ENCODE measurements at regions not wholly inside any gene's neighbourhood (a gene's known extent, or its start where the extent isn't known, plus 50 kb on each side); places are given as distances from the start of the nearest gene placed in this dataset.

DNA sequence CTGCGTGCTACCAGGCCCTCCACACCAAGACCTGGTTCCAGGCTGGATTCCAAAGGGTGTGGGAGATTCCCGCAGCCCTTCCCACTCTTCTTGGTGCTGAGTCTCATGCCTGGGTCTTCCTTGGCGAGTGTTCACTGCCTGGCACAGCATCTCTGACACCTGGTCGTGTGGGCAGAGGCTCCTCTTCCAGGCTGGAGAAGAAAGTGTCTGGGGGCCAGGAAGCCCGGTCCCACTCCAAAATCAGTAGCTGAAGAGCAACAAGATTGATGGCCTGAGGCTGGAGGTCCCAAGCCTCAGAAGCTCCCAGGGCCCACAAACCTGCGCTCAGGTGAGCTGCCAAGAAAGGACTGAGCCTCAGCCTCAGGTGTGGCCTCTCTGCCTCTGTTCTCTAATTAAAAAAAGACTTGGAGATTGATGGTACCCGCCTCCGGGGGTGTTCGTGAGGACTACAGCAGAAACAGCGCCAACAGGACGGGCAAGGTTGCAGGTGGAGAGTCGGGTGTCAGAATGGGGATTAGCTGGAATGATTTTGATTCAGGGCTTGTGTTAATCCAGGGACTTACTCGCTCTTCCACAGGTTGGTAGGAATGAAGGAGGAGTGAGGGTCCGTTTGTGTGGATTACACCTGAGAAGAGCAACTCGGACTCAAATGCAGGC, 217.5 kb downstream of the TEX29 start:
- no peak for DNase-seq (ENCODE audit: low read depth)

DNA sequence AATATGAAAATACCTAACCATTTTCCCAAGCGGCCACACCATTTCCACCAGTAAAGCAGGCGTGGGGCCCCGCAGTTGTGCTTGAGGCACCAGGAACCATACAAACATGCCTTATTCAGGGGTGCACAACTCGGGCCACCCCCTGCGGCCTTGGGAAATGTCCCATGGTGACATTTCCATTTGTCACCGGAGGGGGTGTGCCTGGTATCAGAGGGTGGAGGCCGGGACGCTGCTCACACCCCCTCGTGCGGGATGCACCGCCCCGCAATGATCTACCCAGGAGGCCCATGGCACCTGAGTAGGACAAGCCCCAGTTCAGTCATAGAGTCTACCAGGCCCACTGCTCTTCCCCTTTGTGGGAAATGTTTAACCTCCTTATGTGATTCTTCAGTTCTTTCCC, 218.8 kb downstream of the TEX29 start:
- DNase-seq (ENCODE audit: low read depth) = no peak

DNA sequence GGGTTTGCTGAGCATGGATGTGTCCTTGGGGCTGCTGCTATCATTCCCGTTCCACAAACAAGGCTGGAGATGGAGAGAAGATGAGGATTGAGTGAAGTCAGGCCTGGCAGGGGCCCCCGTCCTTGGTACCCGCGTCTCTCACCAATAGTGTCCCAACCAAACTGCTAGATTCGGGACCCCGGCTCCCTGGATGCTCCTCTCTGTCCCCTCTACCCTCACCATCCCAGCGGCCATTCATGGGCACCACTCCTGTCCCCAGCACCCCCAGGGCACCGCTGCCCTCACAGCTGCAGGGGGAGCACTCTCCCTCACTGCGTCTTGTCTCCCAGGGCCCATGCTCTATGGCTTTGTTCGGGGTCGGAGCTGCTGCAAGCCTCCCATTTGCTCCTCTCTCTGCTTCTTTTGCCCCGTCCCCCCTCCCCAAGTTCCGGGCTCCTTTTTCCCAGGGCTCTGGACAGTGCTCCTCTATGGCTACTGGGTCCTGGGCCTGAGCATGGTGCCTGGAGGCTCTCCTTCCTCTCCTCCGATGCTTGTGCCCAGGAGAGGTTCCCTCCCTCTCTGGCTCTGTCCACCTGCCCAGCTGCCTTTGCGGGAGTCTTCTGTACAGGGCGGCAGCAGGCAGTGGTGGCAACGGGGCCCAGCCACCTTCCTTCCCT, 219.5 kb downstream of the TEX29 start:
- DNase-seq (ENCODE audit: low read depth) = no peak

DNA sequence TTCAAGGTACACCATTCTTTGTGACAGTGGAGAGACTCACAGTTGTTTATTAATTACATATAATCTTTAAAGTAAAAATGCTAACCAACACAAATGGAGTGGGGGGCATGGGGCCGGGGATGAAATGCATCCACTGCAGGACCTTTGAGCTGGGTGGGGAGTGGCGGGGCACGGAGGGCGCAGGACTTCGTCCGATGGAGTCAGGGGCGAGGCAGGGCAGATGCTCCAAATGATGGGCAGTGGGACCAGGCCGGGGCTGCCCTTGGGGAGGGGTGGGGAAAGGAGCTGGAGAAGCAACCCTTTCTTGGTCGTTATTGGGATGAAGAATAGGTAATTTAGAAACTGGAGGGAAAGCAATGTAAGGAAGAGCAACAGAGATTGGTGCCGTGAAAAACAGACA, 220.0 kb downstream of the TEX29 start:
- DNase-seq (ENCODE audit: low read depth) = no peak

DNA sequence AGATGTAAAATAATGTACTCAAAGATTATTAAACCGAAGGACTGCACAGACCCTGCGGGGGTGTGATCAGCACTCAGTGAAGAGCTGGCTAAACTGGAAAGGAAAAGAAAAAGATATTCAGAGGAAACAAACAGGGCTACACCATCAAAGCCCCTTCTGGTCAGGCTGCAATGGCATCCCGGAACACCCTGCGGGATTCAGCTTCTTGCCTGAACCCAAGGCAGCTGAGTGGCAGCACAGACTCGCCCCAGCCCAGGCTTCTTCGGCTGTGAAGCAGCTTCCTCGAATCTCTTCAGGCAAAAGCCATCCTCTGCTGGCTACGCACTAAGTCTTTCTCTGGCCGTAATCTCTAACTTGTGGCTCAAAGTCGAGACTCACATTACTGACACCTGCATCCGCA, 220.9 kb downstream of the TEX29 start:
- DNase-seq (ENCODE audit: low read depth) = no peak

DNA sequence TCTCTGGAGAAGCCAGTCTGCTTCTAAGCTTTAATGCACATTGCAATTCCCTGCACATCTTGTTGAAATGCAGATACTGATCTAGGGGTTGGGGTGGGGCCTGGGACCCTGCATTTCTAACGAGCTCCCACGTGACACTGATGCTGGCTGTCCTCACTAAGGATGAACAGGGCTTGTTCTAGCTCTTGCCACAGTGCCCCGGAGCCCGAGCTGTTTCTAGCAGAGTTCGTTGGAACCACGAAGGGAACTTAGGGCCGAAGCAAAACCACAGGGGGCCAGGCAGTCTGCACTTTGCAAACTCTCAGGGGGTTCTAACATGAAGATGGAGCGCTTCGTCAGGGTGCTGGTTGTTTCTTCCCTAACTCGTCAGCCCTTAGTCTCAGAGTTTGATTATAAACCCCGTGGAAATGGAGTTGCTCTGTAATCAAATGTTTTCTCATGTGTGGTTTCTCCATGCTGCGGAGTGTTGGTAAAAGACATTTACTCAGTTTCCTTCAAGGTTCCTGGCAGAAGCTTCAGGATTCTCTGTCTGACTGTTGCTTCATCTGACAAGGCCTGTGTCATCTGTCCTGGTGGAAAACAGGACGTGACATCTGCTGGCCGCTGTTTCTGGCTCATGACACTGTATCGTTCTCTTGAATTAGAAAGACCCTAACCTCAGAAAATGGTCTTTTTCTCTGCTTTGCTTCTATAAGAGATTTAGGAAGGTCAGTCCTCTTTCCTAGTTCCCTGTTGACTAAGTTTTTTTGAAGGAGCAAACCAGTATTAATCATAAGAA, 221.5 kb downstream of the TEX29 start:
- DNase-seq (ENCODE audit: low read depth) = no peak

DNA sequence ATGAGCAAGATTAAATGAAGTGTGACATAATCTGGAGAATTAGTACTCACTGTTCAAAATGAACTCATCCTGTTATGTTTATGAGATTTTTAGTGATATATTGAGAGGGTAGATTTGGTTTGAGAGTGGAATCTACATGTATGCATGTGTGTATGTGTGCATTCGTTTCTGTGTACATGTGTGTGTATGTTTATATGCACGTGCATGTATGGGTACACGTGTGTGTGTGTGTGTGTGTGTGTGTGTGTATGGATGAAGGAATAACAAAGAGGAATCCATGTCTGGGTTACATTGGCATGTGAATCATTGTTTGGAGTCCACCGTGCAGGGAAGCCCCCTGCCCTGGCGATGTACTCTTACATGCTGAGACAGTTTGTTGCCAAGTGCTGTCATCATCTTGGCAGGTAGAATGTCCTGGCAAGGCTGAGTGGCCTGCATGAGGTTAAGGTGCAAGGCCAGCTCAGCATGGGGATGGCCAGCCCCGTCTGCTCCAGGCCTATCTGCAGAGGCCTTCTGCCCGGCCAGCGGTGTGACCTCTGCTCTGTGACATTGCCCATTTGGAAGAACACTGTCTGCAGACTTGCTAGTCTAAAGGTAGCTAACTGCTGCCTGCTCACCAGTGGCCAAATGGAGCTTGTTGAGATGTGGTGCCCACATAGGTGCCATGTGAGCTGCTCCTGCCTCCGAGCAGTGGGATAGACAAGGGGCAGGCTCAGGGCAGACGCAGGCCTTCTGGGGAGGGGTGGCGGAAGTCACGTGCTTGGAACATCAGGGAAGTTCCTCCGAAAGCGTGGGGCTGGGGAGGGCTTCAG, 222.3 kb downstream of the TEX29 start:
- no peak for DNase-seq (ENCODE audit: low read depth)

DNA sequence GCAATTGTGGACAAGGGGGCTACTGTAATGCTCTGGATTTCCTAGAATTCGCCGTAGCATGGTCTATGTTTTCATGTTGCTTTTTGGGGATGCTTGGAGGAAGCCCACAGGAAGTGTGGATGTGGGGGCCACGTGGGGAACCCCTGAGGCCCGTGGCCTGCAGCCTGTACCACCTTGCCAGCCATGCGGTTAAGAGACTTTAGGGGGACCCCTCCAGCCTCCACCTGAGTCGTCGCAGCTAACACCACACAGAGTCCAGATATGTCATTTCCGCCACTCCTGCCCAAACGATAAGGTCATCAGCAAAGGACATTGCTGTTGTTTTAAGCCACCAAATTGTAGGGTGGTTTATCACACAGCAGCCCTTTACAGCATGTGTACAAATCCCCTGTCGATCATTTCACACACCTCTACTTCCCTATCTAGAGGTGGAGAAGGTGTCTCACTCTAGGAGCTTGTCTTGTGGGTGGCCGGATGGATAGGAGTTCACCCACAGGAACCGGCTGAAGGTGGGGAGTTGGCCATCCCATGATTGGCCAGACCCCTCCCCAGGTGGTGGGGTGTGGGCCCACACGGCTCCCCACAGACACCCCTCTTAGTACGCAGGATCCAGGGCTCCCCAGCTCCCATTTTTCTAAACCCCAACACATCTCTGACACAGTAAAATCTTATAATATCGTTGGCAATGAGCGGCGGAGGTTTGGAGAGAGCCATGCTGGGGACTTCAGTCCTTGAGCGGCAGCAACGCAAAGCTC, 226.7 kb downstream of the TEX29 start:
- no peak for DNase-seq (ENCODE audit: low read depth)

DNA sequence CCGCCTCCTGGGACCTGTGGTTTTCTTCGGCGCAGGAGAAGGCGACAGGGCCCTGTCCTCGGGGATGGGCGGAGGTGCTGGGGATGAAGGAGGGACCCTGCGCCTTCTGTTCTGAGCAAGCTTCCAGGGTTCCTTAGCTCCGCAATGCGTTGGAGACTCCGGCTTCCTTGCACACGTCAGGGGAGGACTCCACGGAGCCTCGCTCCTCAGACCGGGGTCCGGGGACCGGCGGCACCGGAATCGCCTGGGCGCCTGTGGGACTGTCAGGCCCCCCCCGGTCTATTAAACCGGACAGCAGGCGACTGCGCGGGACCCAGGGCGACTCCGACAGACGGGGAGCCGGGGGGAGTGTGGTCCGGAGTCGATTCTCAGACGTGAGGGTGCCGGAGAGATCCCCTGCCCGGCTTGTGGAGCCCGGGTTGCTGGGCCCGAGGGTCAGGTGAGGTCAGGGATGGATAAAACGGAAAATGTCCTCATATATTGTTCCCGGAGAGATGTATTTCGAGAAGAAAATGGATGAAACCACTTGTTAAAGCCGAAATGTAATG, 227.4 kb downstream of the TEX29 start:
- DNase-seq (ENCODE audit: low read depth) = no peak

DNA sequence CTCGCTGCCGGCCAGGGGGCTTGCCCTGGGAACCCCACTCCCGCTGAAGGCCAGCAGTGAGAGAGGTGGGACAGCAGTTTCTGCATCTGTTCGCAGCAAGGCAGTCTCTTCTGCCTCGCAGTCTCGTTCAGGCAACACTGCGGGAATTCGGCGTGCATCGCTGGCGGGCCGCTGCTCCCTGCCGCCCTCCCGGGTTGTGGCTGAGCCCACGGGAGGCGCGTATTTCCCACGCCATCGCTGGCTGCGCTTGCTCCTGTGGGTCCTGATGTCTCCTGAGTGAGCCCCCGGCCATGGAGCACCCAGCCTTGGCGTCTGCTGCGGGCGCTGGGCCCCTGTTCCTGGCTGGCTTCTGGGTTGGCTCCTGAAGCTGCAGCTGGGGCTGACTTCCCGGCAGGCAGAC, 227.9 kb downstream of the TEX29 start:
- DNase-seq (ENCODE audit: low read depth) = no peak

DNA sequence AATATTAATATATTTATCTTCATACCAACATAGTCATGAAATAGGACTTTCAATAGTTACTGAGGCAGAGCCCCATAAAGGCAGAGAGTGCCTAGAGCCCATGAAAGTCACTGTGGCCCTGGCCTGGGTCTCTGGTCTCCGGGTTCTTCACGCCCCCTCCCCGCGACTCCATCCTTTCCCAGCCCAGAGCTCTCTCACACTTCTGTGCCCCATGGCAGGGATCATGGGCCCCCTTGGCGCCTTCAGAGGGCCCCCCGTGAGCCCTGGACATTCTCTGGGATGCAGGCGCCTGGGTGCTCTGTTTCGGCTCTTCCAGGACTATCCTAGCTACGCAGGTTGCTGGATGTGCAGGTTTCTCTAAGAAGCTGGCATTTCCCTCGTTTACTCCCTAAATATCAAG, 228.4 kb downstream of the TEX29 start:
- no peak for DNase-seq (ENCODE audit: low read depth)

DNA sequence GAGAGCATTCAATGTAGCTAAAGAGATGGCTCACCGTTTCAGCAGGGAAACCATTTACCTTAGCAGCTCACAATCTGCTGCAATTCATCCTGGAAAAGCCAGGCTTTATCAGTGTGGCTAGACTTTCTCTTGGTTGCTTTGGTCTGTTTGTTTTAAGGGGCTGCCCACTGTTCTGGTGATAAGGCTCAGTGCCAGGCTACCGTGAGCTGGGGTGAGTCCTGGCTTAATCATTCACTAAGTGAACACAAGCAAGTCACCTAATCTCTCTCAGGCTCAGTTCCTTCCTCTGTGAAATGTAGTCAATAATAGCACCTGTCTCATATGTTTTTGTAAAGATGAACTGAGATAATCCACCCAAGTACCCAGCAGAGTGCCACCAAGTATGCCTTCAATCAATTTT, 229.0 kb downstream of the TEX29 start:
- DNase-seq (ENCODE audit: low read depth) = no peak

DNA sequence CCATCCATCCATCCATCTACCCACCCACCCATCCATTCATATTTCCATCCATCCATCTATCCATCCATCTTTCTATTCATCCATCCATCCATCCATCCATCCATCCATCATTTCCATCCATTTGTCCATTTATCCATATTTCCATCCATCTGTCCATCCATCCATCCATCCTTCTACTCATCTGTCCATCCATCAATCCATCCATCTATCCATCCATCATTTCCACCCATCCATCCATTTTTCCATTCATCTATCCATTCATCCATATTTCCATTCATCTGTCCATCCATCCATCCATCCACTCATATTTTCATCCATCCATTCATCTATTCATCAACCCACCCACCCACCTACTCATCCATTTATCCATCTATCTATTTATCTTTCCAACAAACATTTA, 229.6 kb downstream of the TEX29 start:
- DNase-seq (ENCODE audit: low read depth) = no peak

DNA sequence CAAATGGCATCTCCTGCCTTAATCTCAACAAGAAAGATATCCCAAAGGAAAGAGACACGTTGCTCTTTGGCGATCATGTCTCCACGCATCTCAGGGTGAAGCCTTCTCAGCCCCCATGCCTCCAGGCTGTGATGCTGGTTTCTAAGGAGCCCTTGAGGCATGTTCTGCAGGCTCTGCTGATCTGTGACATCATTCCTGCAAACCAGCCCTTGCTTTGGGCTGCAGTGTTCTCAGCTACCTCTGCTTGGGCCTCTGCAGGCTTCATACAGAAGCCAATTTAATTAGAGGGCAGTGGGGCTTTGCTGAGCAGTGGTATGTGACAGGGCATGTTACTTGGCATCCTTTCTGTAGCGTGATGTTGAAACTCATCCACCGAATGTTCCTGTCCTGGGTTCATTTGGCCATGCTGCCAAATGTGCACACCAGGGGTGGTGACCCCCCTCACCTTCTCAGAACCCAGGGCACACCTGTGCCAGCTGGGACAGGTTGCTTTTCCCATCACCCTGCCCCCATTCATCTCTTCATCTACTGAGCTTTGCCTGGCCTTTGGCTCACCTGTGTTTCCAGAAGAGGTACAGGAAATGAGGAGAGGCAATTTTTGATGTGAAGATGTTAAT, 230.9 kb downstream of the TEX29 start:
- DNase-seq (ENCODE audit: low read depth) = no peak

DNA sequence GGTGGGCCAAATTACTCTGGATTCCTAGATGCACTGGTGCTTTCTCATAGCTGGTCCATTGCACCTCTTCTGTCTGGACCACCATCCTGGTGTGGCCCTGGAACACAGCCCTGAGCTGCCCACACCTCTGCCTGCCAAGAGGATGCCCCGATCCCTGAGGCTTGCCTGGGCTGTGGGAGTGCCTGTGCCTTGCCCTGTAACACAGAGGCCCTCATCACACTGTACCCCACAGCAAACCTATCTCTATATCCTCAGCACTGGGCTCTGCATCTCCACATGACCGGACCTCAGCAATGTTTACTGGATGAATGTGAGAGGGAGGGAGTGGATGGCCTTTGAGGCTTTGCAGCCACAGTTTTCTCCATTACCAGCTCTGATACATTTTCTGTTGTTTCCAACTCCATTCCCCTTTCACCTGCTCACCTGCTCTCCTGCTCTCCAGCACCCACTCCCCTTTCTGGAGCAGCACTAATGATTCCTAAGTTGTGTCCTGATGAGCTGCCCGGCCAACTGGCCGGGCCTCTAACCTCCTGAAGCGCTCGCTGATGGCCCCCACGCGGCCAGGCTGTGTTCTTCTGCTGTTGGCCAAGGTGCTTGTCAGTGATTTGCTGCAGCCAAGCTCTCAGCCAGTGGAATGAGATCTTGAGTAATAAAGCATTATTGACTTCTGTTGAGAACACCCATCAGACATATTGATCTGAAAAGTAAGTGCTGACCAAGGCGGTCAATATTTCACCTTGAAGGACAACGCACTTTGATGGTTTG, 232.6 kb downstream of the TEX29 start:
- DNase-seq (ENCODE audit: low read depth) = no peak

DNA sequence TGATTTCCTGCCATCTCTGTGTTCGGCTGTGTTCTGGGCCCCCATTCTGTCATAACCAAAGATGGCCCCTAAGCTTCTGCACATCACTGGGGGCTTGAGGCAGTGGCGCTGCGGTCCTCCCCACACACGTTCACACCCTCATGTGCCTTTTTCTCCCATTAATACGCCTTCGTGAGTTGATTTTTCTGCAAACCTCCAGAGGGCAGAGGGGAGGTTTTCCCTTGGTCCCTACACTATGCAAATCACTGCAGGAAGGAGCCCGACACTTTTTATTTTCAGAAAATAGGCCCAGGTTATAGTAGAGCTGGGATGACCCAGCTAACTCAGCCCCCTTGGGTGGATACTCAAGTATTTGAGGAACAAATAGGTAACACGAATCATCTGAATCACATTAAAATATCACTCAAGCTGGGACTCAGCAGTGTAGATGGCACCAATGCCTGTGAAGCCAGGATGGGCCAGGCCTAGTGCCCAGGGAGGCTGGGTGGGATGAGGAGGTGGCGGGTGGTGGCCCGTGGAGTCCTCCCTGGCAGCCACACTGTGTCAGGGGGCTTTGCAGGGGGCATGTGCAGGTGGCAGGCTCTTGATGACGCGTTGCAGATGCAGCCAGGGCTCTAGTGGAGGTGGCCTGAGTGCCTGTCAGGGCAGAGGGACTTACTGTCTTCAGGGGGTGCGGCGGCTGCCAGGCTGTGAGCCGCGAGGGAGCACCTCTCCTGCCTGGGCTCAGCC, 234.3 kb downstream of the TEX29 start:
- no peak for DNase-seq (ENCODE audit: low read depth)

DNA sequence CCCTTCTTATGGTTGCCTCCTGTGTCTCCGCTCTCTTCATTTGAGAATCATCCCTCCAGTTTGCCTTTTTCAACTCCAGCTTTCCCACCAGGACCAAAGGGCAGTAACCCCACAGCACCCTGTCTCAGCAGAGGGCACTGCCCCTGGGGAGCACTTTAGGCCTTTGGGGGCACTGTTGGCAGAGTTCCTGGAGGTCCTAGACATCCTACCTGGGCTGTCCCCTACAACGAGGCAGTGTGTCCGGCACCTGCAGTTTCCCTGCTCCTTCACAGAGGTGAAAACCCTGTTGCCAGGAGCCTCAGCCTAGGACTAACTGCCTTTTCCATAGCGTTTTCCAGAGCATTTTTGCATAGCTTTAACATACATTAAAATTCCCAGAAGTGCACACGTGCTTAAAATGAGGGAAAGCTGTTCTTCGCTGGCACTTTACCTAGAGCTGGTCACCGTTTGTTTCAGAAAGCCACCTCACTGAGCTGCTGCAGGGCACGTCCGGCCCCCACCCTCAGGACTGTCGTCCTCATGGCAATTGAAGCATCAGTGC, 234.9 kb downstream of the TEX29 start:
- no peak for DNase-seq (ENCODE audit: low read depth)

DNA sequence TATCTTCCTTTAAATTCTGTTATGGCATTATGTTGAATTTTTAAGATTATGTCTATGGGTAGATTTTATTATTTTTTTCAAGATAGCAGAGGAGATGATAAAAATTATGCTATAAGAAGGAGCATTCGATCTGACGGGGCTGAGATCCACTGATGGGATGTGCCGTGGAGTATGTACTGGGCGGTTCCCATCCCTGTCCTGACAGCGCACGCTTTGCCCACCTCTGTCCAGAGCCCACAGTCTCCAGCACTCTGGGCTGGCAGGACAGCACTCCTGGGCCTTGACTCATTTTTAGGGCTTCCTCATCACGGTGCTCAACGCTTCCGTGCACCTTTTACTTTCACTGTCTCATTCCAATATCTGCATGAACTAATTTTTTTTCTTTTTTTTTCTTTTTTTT, 235.5 kb downstream of the TEX29 start:
- DNase-seq (ENCODE audit: low read depth) = no peak

DNA sequence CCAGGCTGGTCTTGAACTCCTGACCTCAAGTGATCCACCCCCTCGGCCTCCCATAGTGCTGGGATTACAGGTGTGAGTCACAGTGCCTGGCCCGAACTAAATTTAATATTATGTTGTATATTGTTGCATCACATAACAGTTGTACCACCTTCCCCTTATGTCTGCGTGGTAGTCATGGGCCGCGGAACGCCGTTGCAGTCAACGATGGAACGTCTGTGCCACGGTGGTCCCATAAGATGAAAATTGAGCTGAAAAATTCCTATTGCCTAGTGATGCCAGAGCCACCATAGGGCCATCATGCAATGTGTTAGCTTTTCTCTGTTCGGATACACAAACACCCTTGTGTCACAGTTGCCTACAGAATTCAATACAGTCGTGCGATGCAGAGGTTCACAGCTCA, 236.1 kb downstream of the TEX29 start:
- DNase-seq (ENCODE audit: low read depth) = no peak

Data from renal cortical epithelial cell (primary cell).